GM03348 (cell line): ENCODE measurements at regions not wholly inside any gene's neighbourhood (a gene's known extent, or its start where the extent isn't known, plus 50 kb on each side); places are given as distances from the start of the nearest gene placed in this dataset.
"Not testable (repeated sequence)": the region's sequence is repeated elsewhere in the genome, so short reads cannot be mapped to it uniquely, and the experiment has no call there.

Experiments
- DNase-seq: peaks from one replicate; pipeline ENCODE4 v3.0.0; 2012; ENCODE audit warnings: low spot score

GRCh38 chr1:43042773-43043457, 84.2 kb upstream of the SLC2A1 start:
- no peak for DNase-seq

- no peak for DNase-seq
Observed at GRCh38 chr1:43042127-43042526, 83.5 kb upstream of the SLC2A1 start.

- no peak for DNase-seq
Observed at GRCh38 chr1:43041591-43041990, 82.9 kb upstream of the SLC2A1 start.

- no peak for DNase-seq
Observed at GRCh38 chr1:43039228-43040055, 80.8 kb upstream of the SLC2A1 start.

GRCh38 chr1:43038232-43038935, 79.7 kb upstream of the SLC2A1 start:
- DNase-seq, result no peak

GRCh38 chr1:43037466-43037865, 78.8 kb upstream of the SLC2A1 start:
- DNase-seq, result no peak

- no peak for DNase-seq
Observed at GRCh38 chr1:43036932-43037331, 78.3 kb upstream of the SLC2A1 start.

GRCh38 chr1:43035821-43036741, 77.4 kb upstream of the SLC2A1 start:
- peak; percentile 70 for DNase-seq

- no peak for DNase-seq
Observed at GRCh38 chr1:43034778-43035177, 76.1 kb upstream of the SLC2A1 start.

- DNase-seq, result no peak
Observed at GRCh38 chr1:43034195-43034658, 75.6 kb upstream of the SLC2A1 start.

GRCh38 chr1:43031316-43032203, 72.9 kb upstream of the SLC2A1 start:
- DNase-seq, result no peak

- no peak for DNase-seq
Observed at GRCh38 chr1:43024905-43025304, 66.2 kb upstream of the SLC2A1 start.

GRCh38 chr1:43021547-43022474, 63.1 kb upstream of the SLC2A1 start:
- DNase-seq, result no peak

GRCh38 chr1:43019226-43019625, 60.6 kb upstream of the SLC2A1 start:
- DNase-seq, result no peak

GRCh38 chr1:43018121-43018520, 59.5 kb upstream of the SLC2A1 start:
- no peak for DNase-seq

- no peak for DNase-seq
Observed at GRCh38 chr1:43015269-43015668, 56.6 kb upstream of the SLC2A1 start.

GRCh38 chr1:43014579-43014978, 55.9 kb upstream of the SLC2A1 start:
- DNase-seq, result not testable (repeated sequence)

GRCh38 chr1:43011020-43011419, 52.4 kb upstream of the SLC2A1 start:
- no peak for DNase-seq

- no peak for DNase-seq
Observed at GRCh38 chr1:43009274-43009673, 50.6 kb upstream of the SLC2A1 start.
